DND-41 (cell line): ENCODE measurements at regions not wholly inside any gene's neighbourhood (a gene's known extent, or its start where the extent isn't known, plus 50 kb on each side); places are given as distances from the start of the nearest gene placed in this dataset.
"Not testable (repeated sequence)": the region's sequence is repeated elsewhere in the genome, so short reads cannot be mapped to it uniquely, and the experiment has no call there.

Experiments
- ATAC-seq: fragments of 200-7000 bp; cut with Tn5 transposase; 3 replicates; pipeline ENCODE4 v1.9.1; 2021; ENCODE audit warnings: low read depth; ENCODE audit not compliant: insufficient read depth
- DNase-seq: peaks from one replicate; pipeline ENCODE4 v3.0.0-alpha.2; 2020
- H2AFZ ChIP-seq: 2 replicates; pipeline ENCODE4 v1.6.0; 2012; ENCODE audit warnings: low read depth, low read length
- H3K27ac ChIP-seq: 2 replicates; pipeline ENCODE4 v1.5.1; 2012; ENCODE audit warnings: low read length, inconsistent platforms
- H3K27me3 ChIP-seq: fragments of 200-600 bp; sonication (generic); 2 replicates; pipeline ENCODE4 v1.6.0; 2012; ENCODE audit warnings: low read length, mild to moderate bottlenecking, inconsistent platforms; ENCODE audit not compliant: insufficient read depth, poor library complexity
- H3K36me3 ChIP-seq: 2 replicates; pipeline ENCODE4 v1.5.1; 2012; ENCODE audit warnings: low read length, inconsistent platforms; ENCODE audit not compliant: insufficient read depth
- H3K4me1 ChIP-seq: 2 replicates; pipeline ENCODE4 v1.5.1; 2012; ENCODE audit warnings: mild to moderate bottlenecking, low read length; ENCODE audit not compliant: insufficient read depth
- H3K4me2 ChIP-seq: 2 replicates; pipeline ENCODE4 v1.6.0; 2012; ENCODE audit warnings: mild to moderate bottlenecking, moderate library complexity, low read length, inconsistent platforms; ENCODE audit not compliant: insufficient read depth
- H3K4me3 ChIP-seq, 2 experiments: fragments of 200-600 bp in 1 of 2; shearing (Covaris generic) in 1 of 2; 2 replicates each; pipeline ENCODE4 v1.5.1; 2012 to 2016; ENCODE audit warnings: inconsistent platforms in 2 of 2, low read length in 2 of 2, mild to moderate bottlenecking in 2 of 2, low read depth in 1 of 2, moderate library complexity in 1 of 2
- H3K79me2 ChIP-seq: 2 replicates; pipeline ENCODE4 v1.6.0; 2012; ENCODE audit warnings: low read length, inconsistent platforms; ENCODE audit not compliant: insufficient read depth
- H3K9ac ChIP-seq: 2 replicates; pipeline ENCODE4 v1.6.0; 2012; ENCODE audit warnings: low read depth, mild to moderate bottlenecking, inconsistent platforms, low read length, moderate library complexity
- H3K9me3 ChIP-seq: 2 replicates; pipeline ENCODE4 v1.5.1; 2012; ENCODE audit warnings: low read length, moderate library complexity, mild to moderate bottlenecking, inconsistent platforms; ENCODE audit not compliant: insufficient read depth, severe bottlenecking
- H4K20me1 ChIP-seq: 2 replicates; pipeline ENCODE4 v1.6.0; 2012; ENCODE audit warnings: low read length; ENCODE audit not compliant: insufficient read depth
- CTCF ChIP-seq: IDR thresholded peaks from 2 replicates; pipeline ENCODE4 v1.5.1; 2012; ENCODE audit warnings: borderline replicate concordance, low read length, moderate library complexity, mild to moderate bottlenecking; ENCODE audit not compliant: poor library complexity, severe bottlenecking; ENCODE audit errors: extremely low read depth

- not testable (repeated sequence) for H3K27me3 ChIP-seq, H3K9me3 ChIP-seq, DNase-seq, H3K4me1 ChIP-seq, H3K27ac ChIP-seq, ATAC-seq, H3K79me2 ChIP-seq, H3K9ac ChIP-seq, H2AFZ ChIP-seq, H4K20me1 ChIP-seq, H3K4me3 ChIP-seq, H3K36me3 ChIP-seq, H3K4me2 ChIP-seq
- peak; percentile 43 for TF ChIP-seq CTCF
Measured at GRCh38 chr22:16911340-16911739, 86.1 kb upstream of the XKR3 start.

- H3K4me3 ChIP-seq, H3K4me2 ChIP-seq, H4K20me1 ChIP-seq, H3K27me3 ChIP-seq, H3K4me1 ChIP-seq, H3K9ac ChIP-seq, H3K36me3 ChIP-seq, DNase-seq, H3K79me2 ChIP-seq, ATAC-seq, H3K9me3 ChIP-seq, H2AFZ ChIP-seq, H3K27ac ChIP-seq: not testable (repeated sequence)
Measured at GRCh38 chr22:16902051-16902450, 76.8 kb upstream of the XKR3 start.

GRCh38 chr22:16901579-16901978 is 76.4 kb upstream of the XKR3 start:
- H4K20me1 ChIP-seq, H3K27me3 ChIP-seq, H3K9ac ChIP-seq, ATAC-seq, H3K79me2 ChIP-seq, H3K4me1 ChIP-seq, H3K9me3 ChIP-seq, H3K36me3 ChIP-seq, DNase-seq, H2AFZ ChIP-seq, H3K4me3 ChIP-seq, H3K27ac ChIP-seq, H3K4me2 ChIP-seq: not testable (repeated sequence)

- not testable (repeated sequence) for H3K9me3 ChIP-seq, DNase-seq, ATAC-seq, H3K27ac ChIP-seq, H3K27me3 ChIP-seq, H3K4me2 ChIP-seq, H2AFZ ChIP-seq, H3K4me1 ChIP-seq, H3K79me2 ChIP-seq, H4K20me1 ChIP-seq, H3K9ac ChIP-seq, H3K4me3 ChIP-seq, H3K36me3 ChIP-seq
Measured at GRCh38 chr22:16899358-16899757, 74.1 kb upstream of the XKR3 start.

- DNase-seq, H3K4me1 ChIP-seq, H3K4me2 ChIP-seq, H3K79me2 ChIP-seq, H3K36me3 ChIP-seq, H2AFZ ChIP-seq, ATAC-seq, H3K4me3 ChIP-seq, H3K27ac ChIP-seq, H3K9me3 ChIP-seq, H3K9ac ChIP-seq, H3K27me3 ChIP-seq, H4K20me1 ChIP-seq: not testable (repeated sequence)
- TF ChIP-seq CTCF, result peak; percentile 17
Measured at GRCh38 chr22:16897365-16897764, 72.2 kb upstream of the XKR3 start.
